Mucosa of descending colon (tissue), 3 donors: ENCODE measurements at regions not wholly inside any gene's neighbourhood (a gene's known extent, or its start where the extent isn't known, plus 50 kb on each side); places are given as distances from the start of the nearest gene placed in this dataset.
"Not testable (repeated sequence)": the region's sequence is repeated elsewhere in the genome, so short reads cannot be mapped to it uniquely, and the experiment has no call there.

ENCODE experiments used
- ATAC-seq: fragments of 200-7000 bp; cut with Tn5 transposase; one replicate; pipeline ENCODE4 v1.9.1; 2020; ENCODE audit warnings: mild to moderate bottlenecking, moderate library complexity
- DNase-seq, 3 donors: peaks; one replicate each; pipeline ENCODE4 v3.0.0-alpha.2; 2020
- H3K36me3 ChIP-seq: fragments of 200-600 bp; one replicate; pipeline ENCODE4 v1.8.0; 2021; ENCODE audit warnings: low read depth, mild to moderate bottlenecking
- H3K4me1 ChIP-seq: fragments of 200-600 bp; one replicate; pipeline ENCODE4 v1.8.0; 2021; ENCODE audit warnings: low read depth, mild to moderate bottlenecking
- H3K4me3 ChIP-seq: fragments of 200-600 bp; one replicate; pipeline ENCODE4 v1.8.0; 2021; ENCODE audit warnings: mild to moderate bottlenecking
- H3K9me3 ChIP-seq: fragments of 200-600 bp; one replicate; pipeline ENCODE4 v1.8.0; 2021; ENCODE audit warnings: mild to moderate bottlenecking
- CTCF ChIP-seq: fragments of 200-600 bp; IDR thresholded peaks from one replicate; pipeline ENCODE4 v1.8.0; 2022; ENCODE audit warnings: antibody characterized with exemption, mild to moderate bottlenecking
- intact Hi-C, 2 donors: fragments of 100-400 bp; cut with DNase I in 1 of 2; cut with micrococcal nuclease in 1 of 2; formaldehyde crosslinking; loops; one replicate each; pipeline versions ENCODE4 v1.11.0 to v1.11.1; 2022; cut with DNase I, micrococcal nuclease
- donor health status: DM: no; HTN: no; CAD: no; lungs with moderate emphysema.
- donor health status: DM: no; HTN: no; CAD: no.
- donor health status: DM: no; HTN: yes; CAD: no.

GRCh38 chr5:99019812-99020697 lies 91.2 kb upstream of the CHD1 start:
- DNase-seq (peak in 1 of 3 donors; percentile 25), ATAC-seq (peak; percentile 95)
- no peaks in the 10 kb centered on the region for H3K9me3 ChIP-seq
- no peak overlapping the region for H3K4me3 ChIP-seq
- H3K36me3 ChIP-seq: no peaks in the 10 kb centered on the region
- no peak for TF ChIP-seq CTCF
- peaks cover 24% of the 10 kb centered on the region for H3K4me1 ChIP-seq
- intact Hi-C loops: loop anchor here in 1 of 2 donors (5.0 kb wide), 1 partner anchor 73 kb away; no protein-coding TSS in a partner anchor

DNA sequence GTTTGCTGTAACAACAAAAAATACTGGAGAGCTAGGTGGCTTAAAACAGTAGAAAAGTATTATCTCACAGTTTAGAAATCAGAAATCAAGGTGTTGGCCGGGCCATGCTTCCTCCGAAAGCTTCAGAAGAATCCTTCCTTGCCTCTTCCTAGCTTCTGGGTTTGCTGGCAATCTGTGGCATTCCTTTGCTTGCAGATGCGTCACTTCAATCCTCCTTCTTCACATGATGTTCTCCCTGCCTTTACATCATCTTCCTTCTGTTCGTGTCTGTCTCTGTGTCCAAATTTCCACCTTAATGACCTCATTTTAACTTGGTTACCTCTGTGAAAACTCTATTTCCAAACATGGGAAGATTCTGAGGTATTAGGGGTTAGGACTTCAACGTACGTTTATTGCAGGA lies 90.4 kb upstream of the CHD1 start:
- no peak overlapping the region for H3K4me3 ChIP-seq
- H3K9me3 ChIP-seq: no peaks in the 10 kb centered on the region
- H3K4me1 ChIP-seq: peaks cover 22% of the 10 kb centered on the region
- intact Hi-C loops: no loop called here
- TF ChIP-seq CTCF: no peak
- no peak for DNase-seq
- no peak for ATAC-seq
- H3K36me3 ChIP-seq: no peaks in the 10 kb centered on the region

GRCh38 chr5:99010294-99010693 lies 81.5 kb upstream of the CHD1 start:
- intact Hi-C loops: no loop called here
- TF ChIP-seq CTCF: no peak
- Histone ChIP-seq H3K4me1 (no peaks in the 10 kb centered on the region), H3K9me3 (no peaks in the 10 kb centered on the region), H3K36me3 (no peaks in the 10 kb centered on the region), H3K4me3 (no peak overlapping the region)
- DNase-seq (no peak), ATAC-seq (no peak)

GRCh38 chr5:99008009-99008408 lies 79.2 kb upstream of the CHD1 start:
- intact Hi-C loops, H3K36me3 ChIP-seq, H3K4me3 ChIP-seq, H3K9me3 ChIP-seq, H3K4me1 ChIP-seq, DNase-seq, ATAC-seq: not testable (repeated sequence)

GRCh38 chr5:99005506-99005905 lies 76.7 kb upstream of the CHD1 start:
- no peaks in the 10 kb centered on the region for H3K9me3 ChIP-seq
- DNase-seq (no peak), ATAC-seq (no peak)
- TF ChIP-seq CTCF: no peak
- no peaks in the 10 kb centered on the region for H3K36me3 ChIP-seq
- no peaks in the 10 kb centered on the region for H3K4me1 ChIP-seq
- no peak overlapping the region for H3K4me3 ChIP-seq
- intact Hi-C loops: no loop called here

DNA sequence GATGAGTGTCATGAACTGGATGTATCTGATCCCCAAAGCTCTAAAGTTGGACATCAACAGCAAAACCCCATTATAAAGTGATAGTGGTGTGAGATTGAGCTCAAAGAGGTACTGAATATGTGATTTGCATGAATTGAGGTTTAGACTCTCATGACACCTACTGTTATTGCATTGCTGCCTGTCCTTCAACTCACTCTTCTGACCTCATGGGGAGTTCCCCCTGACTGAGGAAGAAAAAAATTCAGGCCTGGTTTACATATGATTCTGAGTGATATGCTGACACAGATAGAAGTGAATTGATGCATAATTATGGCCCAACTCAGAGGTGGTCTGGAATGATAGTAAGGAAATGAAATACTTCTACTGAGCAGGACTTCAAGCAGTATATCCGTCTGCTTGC lies 76.2 kb upstream of the CHD1 start:
- no peak overlapping the region for H3K4me3 ChIP-seq
- H3K36me3 ChIP-seq: no peaks in the 10 kb centered on the region
- no peaks in the 10 kb centered on the region for H3K9me3 ChIP-seq
- no peak for TF ChIP-seq CTCF
- no peaks in the 10 kb centered on the region for H3K4me1 ChIP-seq
- DNase-seq (no peak), ATAC-seq (peak; percentile 61)
- intact Hi-C loops: no loop called here
